ENCODE measurements at regions not wholly inside any gene's neighbourhood (a gene's known extent, or its start where the extent isn't known, plus 50 kb on each side); places are given as distances from the start of the nearest gene placed in this dataset.

DNA sequence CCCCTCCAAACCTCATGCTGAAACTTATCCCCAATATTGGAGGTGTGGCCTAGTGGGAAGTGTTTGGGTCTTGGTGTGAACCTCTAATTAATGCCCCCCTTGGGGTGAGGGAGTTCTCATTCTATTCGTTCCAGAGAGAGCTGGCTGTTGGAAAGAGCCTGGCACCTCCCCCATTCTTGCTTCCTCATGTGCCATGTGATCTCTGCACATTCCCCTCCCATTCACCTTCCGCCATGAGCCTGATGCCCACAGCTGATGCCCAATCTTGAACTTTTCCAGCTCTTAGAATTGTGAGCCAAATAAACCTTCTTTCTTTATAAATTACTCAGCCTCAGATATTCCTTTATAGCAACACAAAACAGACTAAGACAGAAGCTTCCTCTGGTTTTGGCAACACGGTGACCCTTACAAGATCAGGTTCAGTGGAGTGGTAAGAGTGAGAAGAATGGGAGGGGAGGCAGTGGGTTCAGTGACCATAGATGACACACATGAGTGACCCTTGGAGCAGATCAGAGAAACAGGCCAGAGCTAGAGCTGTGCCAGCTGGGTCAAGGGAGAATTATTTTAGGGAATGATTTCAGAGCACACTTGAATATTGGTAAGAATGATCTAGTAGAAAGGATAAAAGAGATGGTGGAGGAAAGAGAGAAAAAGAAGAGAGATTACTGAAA lies 176.4 kb downstream of the LY86 start:
- Mint-ChIP-seq H3K27me3 (peaks cover 0 to 3% (median under 1%) of the 10 kb centered on the region in 3 donors), H3K9me3 (no peaks in the 10 kb centered on the region), H3K27ac (no peak overlapping the region), H3K4me3 (no peak overlapping the region), H3K4me1 (peaks cover 2 to 4% (median 3%) of the 10 kb centered on the region in 3 donors), H3K36me3 (no peaks in the 10 kb centered on the region)
- DNase-seq (no peak), ATAC-seq (ENCODE audit: low read depth in 2 of 2) (no peak)

DNA sequence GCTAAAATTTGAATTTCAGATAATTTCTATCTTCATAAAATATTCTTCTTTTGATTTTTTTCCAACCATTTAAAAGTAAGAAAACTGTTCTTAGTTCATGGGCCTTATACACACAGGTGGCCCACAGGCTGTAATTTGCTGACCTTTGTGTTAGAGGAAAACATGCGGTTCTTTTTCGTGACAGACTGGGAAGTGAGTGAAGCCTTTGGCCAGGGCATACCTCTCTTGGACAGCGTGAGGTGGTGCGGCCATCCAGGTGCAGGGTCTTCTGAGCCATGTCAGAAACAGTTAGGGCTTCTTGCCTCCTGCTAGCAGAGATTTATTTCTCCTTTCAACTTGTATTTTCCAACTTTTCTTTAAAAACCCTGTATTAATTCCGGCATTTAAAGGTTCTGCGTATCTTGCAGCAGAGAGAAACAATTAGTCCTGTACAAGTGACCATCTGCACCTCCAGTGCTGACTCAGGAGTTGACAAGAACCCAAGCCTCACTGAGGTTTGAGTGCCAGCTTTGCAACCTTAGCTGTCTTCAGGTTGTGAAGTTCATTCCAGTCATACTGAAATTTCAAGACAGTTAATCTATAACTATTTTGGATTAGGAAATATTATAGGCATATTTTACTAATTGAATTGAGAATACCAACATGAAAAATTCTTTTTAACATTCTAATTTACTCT lies 177.8 kb downstream of the LY86 start:
- no peak for ATAC-seq (ENCODE audit: low read depth in 2 of 2)
- no peak overlapping the region for H3K4me3 Mint-ChIP-seq
- H3K36me3 Mint-ChIP-seq: no peaks in the 10 kb centered on the region
- peaks cover 0 to 14% (median 0%) of the 10 kb centered on the region in 3 donors for H3K27me3 Mint-ChIP-seq
- no peaks in the 10 kb centered on the region for H3K9me3 Mint-ChIP-seq
- H3K27ac Mint-ChIP-seq: no peak overlapping the region
- no peaks in the 10 kb centered on the region for H3K4me1 Mint-ChIP-seq
- DNase-seq: no peak

DNA sequence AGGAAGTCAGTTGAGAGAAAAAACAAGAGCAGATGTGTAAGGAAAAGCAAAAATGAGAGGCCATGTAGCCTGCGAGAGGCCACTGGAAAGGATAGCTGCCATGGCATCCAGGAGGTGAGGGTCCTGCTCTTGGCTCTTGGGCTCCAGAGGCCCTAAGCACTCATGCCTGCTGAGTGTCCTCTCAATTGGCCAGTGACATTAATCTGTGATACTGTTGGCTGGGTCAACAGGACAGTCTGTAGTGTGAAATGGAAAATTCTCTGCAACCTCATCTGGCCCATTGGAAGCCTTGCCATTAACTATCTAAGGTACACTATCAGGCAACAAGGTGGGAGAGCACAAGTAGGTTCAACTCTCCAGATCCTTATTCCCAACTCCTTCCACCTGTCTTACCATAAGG lies 180.9 kb downstream of the LY86 start:
- Mint-ChIP-seq H3K27me3 (peaks cover 0 to 14% (median 0%) of the 10 kb centered on the region in 3 donors), H3K27ac (no peak overlapping the region), H3K4me1 (no peaks in the 10 kb centered on the region), H3K9me3 (no peaks in the 10 kb centered on the region), H3K36me3 (no peaks in the 10 kb centered on the region), H3K4me3 (no peak overlapping the region)
- ATAC-seq (ENCODE audit: low read depth in 2 of 2): no peak
- no peak for DNase-seq

DNA sequence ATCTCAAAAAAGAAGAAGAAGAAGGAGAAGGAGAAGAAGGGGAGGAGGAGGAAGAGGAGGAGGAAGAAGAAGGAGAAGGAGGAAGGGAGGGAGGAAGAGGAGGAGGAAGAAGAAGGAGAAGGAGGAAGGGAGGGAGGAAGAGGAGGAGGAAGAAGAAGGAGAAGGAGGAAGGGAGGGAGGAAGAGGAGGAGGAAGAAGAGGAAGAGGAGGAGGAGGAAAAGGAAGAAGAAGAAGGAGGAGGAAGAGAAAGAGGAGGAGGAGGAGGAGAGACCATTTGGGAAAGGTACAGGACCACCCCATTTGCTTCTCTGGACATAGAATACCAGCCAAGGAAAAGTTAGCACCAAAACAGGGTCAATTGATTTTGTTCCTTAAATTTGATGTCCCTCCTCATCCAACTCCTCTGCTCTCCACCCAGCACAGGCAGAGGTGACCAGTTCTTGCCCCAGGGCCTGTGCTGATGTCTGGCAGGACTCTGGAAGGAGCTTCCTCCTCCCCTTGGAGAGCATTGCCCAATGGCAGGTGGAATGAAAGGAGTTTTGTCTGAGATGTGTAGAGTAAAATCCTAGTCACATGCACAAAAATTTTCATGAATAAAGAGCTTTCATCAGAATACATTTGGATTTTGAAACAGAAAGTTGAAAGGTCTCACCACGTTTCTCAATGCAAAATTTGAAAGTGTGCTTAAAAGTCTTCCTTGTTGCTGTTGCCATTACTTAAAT lies 182.9 kb downstream of the LY86 start:
- no peaks in the 10 kb centered on the region for H3K4me1 Mint-ChIP-seq
- no peaks in the 10 kb centered on the region for H3K36me3 Mint-ChIP-seq
- no peak for ATAC-seq (ENCODE audit: low read depth in 2 of 2)
- peaks cover 0 to 14% (median 2%) of the 10 kb centered on the region in 3 donors for H3K27me3 Mint-ChIP-seq
- H3K4me3 Mint-ChIP-seq: no peak overlapping the region
- H3K27ac Mint-ChIP-seq: no peak overlapping the region
- no peaks in the 10 kb centered on the region for H3K9me3 Mint-ChIP-seq
- DNase-seq: no peak

DNA sequence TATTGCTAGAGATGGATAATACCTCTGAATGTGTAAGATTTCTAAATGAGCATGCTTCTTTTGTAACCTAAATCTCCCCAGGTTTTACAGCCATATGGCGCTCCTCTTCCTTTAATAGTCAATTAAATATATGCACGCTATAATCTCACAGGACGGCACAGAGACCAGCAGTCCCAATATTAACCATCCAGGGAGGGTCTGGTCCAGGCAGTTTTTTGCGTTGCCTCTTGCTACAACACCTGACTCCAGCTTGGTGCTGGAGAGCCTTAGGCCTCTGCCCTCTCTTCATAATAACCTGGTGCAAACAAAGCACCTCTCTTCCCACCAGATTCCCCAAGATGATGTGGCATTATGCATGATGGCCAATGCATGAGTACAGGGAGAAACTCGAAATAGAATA lies 183.4 kb downstream of the LY86 start:
- H3K27ac Mint-ChIP-seq: no peak overlapping the region
- peaks cover 0 to 4% (median 3%) of the 10 kb centered on the region in 7 donors for H3K9me3 Mint-ChIP-seq
- ATAC-seq (ENCODE audit: low read depth in 2 of 2): no peak
- H3K27me3 Mint-ChIP-seq: peaks cover 0 to 19% (median 5%) of the 10 kb centered on the region in 3 donors
- no peak overlapping the region for H3K4me3 Mint-ChIP-seq
- H3K4me1 Mint-ChIP-seq: no peaks in the 10 kb centered on the region
- no peaks in the 10 kb centered on the region for H3K36me3 Mint-ChIP-seq
- no peak for DNase-seq

DNA sequence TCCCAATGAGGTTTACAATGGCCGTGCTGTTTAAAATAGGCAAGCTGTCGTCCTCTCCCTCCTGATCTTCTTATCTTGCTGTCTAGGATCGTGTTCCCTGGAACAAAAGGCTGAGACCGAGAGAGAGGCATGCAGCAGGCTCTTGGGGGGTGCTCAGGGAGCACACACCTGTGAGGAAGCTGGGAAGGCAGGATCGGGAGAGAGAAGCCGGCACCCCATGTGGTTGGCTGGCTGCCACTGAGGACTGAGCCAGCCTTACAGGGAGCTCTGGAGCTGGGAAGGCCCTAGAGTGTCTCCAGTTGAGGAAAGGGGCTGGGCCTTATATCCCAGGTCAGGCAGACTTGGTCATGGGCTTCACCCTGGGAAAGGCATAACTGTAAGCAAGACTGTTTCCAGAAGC lies 184.2 kb downstream of the LY86 start:
- DNase-seq (no peak), ATAC-seq (ENCODE audit: low read depth in 2 of 2) (no peak)
- peaks cover 0 to 21% (median 5%) of the 10 kb centered on the region in 3 donors for H3K27me3 Mint-ChIP-seq
- no peak overlapping the region for H3K4me3 Mint-ChIP-seq
- H3K9me3 Mint-ChIP-seq: peaks cover 0 to 6% (median 4%) of the 10 kb centered on the region in 7 donors
- no peaks in the 10 kb centered on the region for H3K36me3 Mint-ChIP-seq
- H3K4me1 Mint-ChIP-seq: no peaks in the 10 kb centered on the region
- H3K27ac Mint-ChIP-seq: no peak overlapping the region

- Mint-ChIP-seq H3K9me3 (peaks cover 0 to 6% (median 4%) of the 10 kb centered on the region in 7 donors), H3K4me3 (no peak overlapping the region), H3K27ac (no peak overlapping the region), H3K27me3 (peaks cover 13 to 30% (median 20%) of the 10 kb centered on the region in 3 donors), H3K4me1 (no peaks in the 10 kb centered on the region), H3K36me3 (no peaks in the 10 kb centered on the region)
- no peak for DNase-seq
- no peak for ATAC-seq (ENCODE audit: low read depth in 2 of 2)
These were observed 186.6 kb downstream of the LY86 start for GRCh38 chr6:6775074-6775473.

GRCh38 chr6:6780231-6780630 lies 191.7 kb downstream of the LY86 start:
- H3K9me3 Mint-ChIP-seq: peaks cover 0 to 6% (median 4%) of the 10 kb centered on the region in 7 donors
- DNase-seq (no peak), ATAC-seq (ENCODE audit: low read depth in 2 of 2) (no peak)
- no peaks in the 10 kb centered on the region for H3K36me3 Mint-ChIP-seq
- H3K4me3 Mint-ChIP-seq: no peak overlapping the region
- H3K27me3 Mint-ChIP-seq: peaks cover 14 to 21% (median 18%) of the 10 kb centered on the region in 3 donors
- H3K4me1 Mint-ChIP-seq: no peaks in the 10 kb centered on the region
- no peak overlapping the region for H3K27ac Mint-ChIP-seq

DNA sequence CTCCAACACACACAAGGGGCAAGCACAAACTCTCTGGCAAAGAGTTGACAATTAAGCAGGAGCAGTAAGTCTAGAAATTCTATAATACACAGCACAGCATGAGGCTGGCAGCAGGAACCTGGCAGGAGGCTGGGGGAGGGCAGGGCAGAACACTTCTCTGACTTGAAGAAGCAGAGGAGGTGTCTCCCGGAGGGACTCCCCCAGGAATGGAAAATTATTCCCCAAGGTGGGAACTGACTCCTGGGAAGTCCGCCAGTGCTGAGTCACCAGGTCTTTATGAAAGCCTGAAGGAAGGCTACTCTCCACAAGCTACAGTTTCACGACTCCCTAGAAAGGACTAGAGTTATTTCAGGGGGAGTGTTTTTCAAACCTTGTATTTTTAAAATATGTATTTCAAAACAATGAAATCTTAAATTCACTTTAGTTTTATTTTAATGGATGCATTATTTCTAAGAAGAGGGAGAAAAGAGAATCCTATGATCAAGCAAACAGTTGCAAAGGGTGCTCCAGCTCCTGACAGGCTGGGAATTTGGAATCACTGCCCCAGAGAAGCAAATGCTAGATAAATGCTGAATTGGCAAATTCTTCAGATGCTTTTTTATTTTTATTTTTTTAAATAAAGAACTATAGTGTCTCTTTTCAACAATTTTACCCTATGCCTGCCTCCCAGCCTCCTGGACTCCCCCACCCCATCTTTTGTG lies 192.8 kb downstream of the LY86 start:
- H3K4me3 Mint-ChIP-seq: no peak overlapping the region
- no peaks in the 10 kb centered on the region for H3K4me1 Mint-ChIP-seq
- DNase-seq: no peak
- peaks cover 0 to 6% (median 4%) of the 10 kb centered on the region in 7 donors for H3K9me3 Mint-ChIP-seq
- H3K36me3 Mint-ChIP-seq: no peaks in the 10 kb centered on the region
- no peak for ATAC-seq (ENCODE audit: low read depth in 2 of 2)
- no peak overlapping the region for H3K27ac Mint-ChIP-seq
- peaks cover 13 to 21% (median 18%) of the 10 kb centered on the region in 3 donors for H3K27me3 Mint-ChIP-seq

DNA sequence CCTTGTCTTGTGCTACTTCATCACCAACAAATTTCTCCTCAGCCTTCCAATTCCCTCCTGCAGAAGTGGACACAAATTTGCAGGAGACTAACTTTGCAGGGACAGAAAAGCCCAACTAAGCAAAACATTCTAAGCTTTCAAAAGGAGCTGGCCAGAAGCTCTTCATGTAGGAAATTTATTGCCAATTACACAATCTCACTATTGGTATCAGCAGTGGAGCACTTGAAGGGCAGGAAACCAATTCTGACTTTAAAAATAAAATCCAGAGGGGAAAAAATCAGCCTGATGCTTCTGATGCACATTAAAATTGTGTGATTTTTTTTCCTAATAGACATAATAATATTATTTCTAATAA lies 193.3 kb downstream of the LY86 start:
- peaks cover 0 to 3% (median 1%) of the 10 kb centered on the region in 7 donors for H3K9me3 Mint-ChIP-seq

GRCh38 chr6:6783721-6784120 lies 195.2 kb downstream of the LY86 start:
- Mint-ChIP-seq H3K4me3 (no peak overlapping the region), H3K4me1 (no peaks in the 10 kb centered on the region), H3K27ac (no peak overlapping the region), H3K36me3 (no peaks in the 10 kb centered on the region), H3K27me3 (peaks cover 7 to 14% (median 9%) of the 10 kb centered on the region in 3 donors), H3K9me3 (no peaks in the 10 kb centered on the region)
- no peak for ATAC-seq (ENCODE audit: low read depth in 2 of 2)
- no peak for DNase-seq

More for the DNA sequence above, 193.3 kb downstream of the LY86 start:
- Mint-ChIP-seq H3K36me3 (no peaks in the 10 kb centered on the region), H3K4me3 (no peak overlapping the region), H3K27ac (no peak overlapping the region), H3K27me3 (peaks cover 9 to 21% (median 14%) of the 10 kb centered on the region in 3 donors), H3K4me1 (no peaks in the 10 kb centered on the region)
- ATAC-seq (ENCODE audit: low read depth in 2 of 2) (no peak), DNase-seq (no peak)

DNA sequence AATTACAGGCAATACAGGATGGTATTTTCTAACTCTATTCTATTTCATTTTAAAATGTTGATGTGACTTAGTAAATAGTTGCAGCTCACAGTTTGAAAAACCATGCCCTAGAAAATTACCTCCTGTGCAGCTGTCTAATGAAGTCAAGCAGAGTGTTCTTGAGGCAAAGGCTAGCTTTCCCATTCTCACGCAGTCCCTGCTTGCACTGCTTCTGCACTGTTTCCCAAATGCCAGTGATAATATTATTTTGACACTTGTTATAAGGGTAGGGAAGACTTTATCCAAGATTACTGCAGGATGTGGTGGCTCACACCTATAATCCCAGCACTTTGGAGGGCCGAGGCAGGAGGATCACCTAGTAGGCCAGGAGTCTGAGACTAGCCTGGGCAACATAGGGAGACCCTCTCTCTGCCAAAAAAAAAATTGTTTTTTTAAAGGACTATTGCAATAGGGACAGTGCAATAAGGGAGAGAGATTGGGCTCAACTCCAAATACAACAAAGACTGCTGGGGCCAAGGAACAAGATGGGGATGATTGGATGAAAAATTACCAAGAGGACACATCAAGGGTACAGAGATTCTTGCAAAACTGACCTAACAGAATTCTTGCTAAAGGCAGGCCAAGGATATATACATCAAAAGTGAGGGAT lies 196.1 kb downstream of the LY86 start:
- H3K27ac Mint-ChIP-seq: no peak overlapping the region
- H3K9me3 Mint-ChIP-seq: no peaks in the 10 kb centered on the region
- H3K4me1 Mint-ChIP-seq: no peaks in the 10 kb centered on the region
- ATAC-seq (ENCODE audit: low read depth in 2 of 2) (no peak), DNase-seq (no peak)
- peak overlapping the region in 1 of 8 donors; percentile 12 for H3K4me3 Mint-ChIP-seq
- no peaks in the 10 kb centered on the region for H3K36me3 Mint-ChIP-seq
- H3K27me3 Mint-ChIP-seq: peaks cover 4 to 5% (median 5%) of the 10 kb centered on the region in 3 donors

DNA sequence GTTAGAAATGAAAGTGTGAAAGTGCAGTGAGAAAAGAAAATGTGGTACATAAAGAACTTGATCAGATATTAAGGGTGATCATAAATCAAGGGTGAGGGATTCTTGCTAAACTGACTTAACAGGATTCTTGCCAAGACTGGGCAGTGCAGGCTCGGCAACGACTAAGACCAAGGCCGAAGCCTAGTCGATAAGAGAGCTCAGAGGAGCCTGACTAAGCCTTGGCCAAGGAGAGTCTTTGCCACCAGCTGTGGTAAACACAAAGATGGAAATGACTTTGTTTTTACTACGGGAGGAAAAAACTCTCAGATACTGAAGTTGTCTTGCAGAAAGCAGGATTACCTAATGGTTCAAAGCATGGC lies 196.6 kb downstream of the LY86 start:
- ATAC-seq (ENCODE audit: low read depth in 2 of 2) (no peak), DNase-seq (no peak)
- no peak overlapping the region for H3K4me3 Mint-ChIP-seq
- no peaks in the 10 kb centered on the region for H3K36me3 Mint-ChIP-seq
- no peak overlapping the region for H3K27ac Mint-ChIP-seq
- H3K9me3 Mint-ChIP-seq: no peaks in the 10 kb centered on the region
- H3K27me3 Mint-ChIP-seq: peaks cover 0 to under 1% (median 0%) of the 10 kb centered on the region in 3 donors
- H3K4me1 Mint-ChIP-seq: no peaks in the 10 kb centered on the region

Measured in naive B cell (primary cell).